DMS 273 (cell line): ENCODE measurements at regions not wholly inside any gene's neighbourhood (a gene's known extent, or its start where the extent isn't known, plus 50 kb on each side); places are given as distances from the start of the nearest gene placed in this dataset.
A peak's percentile ranks its signal among the peaks of the same experiment; 100 is the strongest.
"Not testable (repeated sequence)": the region's sequence is repeated elsewhere in the genome, so short reads cannot be mapped to it uniquely, and the experiment has no call there.

Experiments
- DNase-seq: peaks from one replicate; lab custom pipeline; 2025; ENCODE audit not compliant: unreplicated experiment; lab: John Stamatoyannopoulos, UW

DNA sequence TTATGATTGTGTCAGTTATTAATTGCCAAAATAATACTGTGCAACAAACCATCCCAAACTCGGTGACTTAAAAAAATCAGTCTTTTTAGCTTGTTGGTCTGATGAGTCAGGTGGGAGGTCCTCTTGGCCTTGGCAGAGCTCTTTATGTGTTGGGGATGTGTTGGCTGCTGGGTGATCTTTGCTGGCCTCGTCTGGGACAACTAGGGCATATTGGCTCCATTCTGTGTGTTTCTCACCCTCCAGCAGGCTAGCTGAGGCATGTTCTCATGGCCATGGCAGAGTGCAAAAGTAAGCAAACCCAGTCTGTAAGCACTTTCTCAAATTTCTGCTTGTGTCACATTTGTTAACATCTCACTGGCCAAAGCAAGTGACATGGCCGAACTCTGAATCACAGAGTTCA, 251.6 kb downstream of the RPLP1 start:
- DNase-seq, result no peak

DNA sequence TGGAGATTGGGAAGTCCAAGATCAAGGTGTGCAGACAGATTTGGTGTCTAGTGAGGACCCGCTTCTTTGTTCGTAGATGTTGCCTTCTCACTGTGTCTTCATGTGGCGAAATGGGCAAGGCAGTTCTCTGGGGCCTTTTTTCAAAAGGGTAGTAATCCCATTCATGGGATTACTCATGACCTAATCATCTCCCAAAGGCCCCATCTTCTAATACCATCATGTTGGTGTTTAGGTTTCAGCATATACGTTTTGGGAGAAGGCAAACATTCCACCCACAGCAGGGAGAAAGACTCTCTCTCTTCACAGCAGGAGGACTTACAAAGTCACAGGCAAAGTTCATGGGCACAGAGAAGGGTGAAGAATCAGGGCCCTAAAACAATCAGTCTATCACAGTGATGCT, 252.1 kb downstream of the RPLP1 start:
- DNase-seq, result no peak

DNA sequence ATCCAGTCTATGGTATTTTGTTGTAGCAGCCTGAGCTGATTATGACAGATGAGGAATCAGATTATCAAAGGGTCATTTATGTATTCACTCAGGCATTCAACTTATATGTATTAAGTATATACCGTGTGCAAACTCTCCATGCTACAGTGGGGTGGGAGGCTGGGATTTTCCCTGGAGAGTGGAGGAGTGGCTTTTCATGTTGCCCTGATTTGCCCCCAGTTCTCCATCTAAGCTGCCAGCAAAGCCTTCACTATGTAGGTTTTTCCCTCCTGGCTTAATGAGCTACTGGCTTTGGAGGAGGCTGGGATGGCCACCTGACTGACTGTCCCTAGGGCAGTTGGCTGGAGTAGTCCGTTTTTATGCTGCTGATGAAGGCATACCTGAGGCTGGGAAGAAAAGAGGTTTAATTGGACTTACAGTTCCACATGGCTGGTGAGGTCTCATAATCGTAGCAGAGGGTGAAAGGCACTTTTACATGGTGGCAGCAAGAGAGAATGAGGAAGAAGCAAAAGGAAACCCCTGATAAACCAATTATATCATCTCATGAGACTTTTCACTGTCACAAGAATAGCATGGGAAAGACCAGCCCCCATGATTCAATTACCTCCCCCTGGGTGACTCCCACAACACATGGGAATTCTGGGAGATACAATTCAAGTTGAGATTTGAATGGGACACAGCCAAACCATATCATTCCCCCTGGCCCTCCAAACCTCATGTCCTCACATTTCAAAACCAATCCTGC, 253.9 kb downstream of the RPLP1 start:
- no peak for DNase-seq

DNA sequence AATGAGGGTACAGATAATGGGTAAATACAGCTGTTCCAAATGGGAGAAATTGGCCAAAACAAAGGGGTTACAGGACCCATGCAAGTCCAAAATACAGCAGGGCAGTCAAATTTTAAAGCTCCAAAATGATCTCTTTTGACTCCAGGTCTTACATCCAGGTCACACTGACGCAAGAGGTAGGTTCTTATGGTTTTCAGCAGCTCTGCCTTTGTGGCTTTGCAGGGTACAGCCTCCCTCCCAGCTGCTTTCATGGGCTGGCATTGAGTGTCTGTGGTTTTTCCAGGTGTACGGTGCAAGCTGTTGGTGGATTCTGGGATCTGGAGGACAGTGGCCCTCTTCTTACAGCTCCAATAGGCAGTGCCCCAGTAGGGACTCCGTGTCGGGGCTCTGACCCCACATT, 254.6 kb downstream of the RPLP1 start:
- not testable (repeated sequence) for DNase-seq

DNA sequence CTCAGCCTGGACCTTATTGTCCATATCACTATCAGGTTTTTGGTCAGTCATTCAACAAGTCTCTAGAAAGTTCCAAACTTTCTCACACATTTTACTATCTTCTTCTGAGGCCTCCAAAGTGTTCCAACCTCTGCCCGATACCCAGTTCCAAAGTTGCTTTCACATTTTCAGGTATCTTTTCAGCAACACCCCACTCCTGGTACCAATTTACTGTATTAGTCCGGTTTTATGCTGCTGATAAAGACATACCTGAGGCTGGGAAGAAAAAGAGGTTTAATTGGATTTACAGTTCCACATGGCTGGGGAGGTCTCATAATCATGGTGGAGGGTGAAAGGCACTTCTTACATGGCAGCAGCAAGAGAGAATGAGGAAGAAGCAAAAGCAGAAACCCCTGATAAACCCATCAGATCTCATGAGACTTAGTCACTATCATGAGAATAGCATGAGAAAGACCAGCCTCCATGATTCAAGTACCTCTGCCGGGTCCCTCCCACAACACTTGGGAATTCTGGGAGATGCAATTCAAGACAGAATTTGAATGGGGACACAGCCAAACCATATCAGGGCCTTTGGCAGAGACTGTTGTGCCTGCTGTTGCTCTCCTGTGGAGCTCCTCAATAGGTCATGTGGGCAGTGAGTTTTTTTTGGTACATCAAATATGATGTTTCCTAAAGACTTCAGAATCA, 256.0 kb downstream of the RPLP1 start:
- DNase-seq, result not testable (repeated sequence)

DNA sequence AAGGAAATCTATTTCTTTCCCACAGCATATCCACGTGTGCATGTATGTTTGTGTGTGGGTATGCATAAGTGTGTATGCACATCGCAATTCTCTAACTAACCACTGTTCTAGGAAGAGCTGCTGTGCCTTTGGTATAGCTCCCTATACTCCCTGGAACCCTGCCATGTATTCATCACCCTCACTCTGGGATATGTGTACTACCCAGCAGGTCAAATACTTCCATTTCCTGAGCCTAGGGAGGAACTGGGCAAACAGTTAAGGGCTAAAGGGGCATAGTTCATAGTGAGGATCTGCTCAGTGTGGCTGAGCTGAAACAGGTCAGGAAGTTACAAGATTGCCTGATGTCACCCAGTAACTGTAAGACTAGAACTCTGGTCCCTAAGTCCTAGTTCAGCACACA, 260.4 kb downstream of the RPLP1 start:
- peak; percentile 7 for DNase-seq

DNA sequence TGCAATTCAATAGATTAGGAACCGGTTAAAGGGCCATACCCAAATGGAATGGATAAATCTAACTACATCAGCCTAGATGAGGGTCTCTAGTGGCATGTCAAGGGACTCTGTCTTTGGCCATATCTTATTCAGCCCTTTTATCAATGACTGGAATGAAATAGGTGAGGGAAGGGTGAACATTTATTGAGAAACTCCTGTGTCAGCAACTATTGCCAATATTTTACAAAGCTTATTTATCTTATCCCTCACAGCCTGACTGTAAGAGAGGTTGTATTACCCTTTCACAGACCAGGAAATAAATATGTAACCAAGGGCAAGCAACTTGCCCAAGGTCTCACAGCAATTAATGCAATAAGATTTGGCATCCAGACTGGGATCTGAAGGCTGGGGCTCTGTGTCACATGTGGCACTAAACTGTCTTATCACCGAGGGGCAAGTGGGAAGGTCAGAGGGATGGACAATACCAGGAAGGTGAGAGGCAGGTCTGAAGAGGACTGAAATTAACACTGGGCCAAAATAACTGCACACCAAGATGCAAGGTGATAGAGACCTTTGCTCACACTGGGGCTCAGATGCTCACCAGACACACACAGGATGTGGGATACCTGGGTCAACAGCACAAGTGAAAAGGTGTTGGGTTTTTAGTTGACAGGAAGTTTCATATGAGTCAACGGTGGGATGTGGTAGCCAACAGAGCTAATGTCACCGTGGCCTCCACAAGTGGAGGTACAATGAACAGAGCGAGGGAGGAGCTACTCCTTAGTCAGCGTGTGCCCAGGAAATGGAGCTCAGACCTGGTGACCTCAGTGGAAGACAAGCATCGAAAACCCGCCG, 261.3 kb downstream of the RPLP1 start:
- DNase-seq, result no peak

DNA sequence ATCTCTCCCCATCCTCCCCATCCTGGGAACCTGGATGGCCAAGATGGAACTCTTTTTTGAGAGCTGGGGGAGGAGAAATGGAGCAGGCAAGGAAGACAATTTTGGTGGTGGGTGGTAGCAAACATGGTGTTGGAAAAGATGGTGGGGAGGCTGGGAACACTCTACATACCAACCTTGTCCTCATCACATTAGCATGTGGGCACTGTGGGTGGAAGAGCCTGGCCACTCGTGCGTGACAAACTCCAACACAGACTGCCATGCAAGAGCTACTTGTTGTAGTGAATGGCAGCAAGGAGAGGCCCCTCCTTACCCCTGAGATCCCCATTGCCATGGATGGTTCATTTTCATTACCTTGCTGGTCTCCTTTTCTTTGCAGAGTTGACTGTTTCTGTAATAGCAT, 262.6 kb downstream of the RPLP1 start:
- no peak for DNase-seq

DNA sequence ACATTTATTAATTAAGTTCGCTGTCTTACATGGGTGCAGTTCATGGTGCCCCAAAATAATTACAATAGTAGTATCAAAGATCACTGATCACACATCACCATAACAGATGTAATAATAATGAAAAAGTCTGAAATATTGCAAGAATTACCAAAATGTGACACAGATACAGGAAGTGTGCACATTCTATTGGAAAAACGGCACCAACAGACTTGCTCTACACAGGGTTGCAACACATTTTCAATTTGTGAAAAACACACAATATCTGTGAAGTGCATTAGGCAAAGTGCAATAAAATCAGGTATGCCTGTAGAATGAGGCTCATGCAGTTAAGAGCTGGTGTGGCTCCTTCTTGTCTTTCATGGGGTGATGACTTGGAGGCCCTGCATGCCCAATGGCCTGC, 265.8 kb downstream of the RPLP1 start:
- DNase-seq, result no peak

DNA sequence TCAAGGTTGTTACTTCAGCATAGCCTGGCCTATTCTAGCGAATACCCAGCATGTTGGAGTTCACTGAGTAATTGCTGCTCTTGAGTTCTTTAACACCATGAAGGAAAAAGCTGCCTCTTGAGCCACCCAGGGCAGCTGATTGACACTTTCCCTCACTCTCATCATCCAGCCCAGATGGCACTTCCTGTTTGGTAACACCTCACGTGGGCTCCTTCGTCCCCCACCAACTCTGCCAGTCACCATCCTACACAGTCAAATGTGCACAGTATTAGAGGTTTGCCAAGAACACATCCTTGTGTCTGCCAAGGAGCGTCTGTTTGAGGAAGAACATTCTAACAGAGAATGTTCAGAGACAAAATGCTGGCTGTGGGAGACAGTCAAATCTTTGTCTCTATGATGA, 266.3 kb downstream of the RPLP1 start:
- peak; percentile 3 for DNase-seq

DNA sequence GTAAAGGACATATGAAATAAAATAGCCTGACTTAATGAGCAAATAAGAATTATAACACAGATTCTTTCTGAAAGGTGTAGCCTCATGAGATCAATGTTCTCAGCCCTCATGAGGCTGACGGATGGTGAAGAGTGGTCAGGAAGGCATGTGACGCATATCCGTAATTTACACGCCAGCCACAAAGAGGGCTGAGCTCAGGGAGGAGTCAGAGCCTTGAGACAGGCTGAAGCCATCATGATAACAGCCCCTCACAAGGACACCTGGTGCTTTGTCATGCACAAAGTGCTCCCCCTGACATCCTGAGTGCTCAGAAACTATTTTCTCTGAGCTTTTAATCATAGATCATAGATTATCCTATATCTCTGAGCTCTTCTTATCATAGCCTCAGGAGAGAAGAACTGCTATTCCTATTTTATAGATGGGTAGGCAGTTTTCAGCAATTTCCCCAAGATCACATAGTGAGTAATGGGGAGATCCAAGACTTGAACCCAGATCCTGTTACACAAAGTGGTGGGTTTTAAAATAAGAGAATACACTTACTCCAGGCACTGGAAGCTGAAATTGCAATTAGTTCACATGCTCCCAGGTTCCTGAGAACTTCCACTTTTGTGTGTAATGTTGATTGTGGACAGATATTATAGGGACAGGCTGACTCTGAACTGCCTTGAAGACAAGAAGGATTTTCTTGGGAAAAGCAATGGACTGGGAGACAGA, 267.1 kb downstream of the RPLP1 start:
- no peak for DNase-seq

DNA sequence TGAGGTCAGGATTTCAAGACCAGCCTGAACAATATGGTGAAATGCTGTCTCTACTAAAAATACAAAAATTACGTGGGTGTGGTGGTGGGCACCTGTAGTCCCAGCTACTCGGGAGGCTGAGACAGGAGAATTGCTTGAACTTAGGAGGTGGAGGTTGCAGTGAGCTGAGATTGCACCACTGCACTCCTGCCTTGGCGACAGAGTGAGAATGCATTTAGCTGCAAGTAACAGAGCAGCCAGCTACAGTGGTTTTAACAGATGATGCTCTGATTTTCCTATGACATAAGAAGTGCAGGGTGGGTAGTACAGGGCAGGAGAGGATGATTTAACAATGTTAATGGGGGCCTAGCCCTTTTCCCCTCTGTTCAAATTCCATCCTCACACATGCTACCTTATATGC, 267.9 kb downstream of the RPLP1 start:
- DNase-seq, result no peak

DNA sequence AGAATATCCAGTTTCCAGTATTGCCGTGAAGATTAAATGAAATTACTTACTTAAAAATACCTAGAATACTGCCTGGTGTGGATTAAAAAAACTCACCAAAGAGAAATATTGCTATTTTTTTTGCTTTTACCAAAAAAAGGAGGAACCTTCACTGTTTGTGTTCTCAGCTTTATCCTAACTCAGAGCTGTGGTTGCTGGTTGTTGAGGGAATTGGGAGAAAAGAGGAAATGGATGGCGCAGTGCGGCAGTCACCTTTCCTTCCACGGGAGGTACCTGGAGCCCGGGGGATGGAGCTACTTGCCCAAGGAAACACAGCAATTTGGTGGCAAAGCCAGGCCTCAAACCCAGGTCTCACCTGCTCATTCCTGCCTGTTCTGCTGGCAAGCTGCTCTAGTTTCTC, 270.3 kb downstream of the RPLP1 start:
- DNase-seq, result no peak

DNA sequence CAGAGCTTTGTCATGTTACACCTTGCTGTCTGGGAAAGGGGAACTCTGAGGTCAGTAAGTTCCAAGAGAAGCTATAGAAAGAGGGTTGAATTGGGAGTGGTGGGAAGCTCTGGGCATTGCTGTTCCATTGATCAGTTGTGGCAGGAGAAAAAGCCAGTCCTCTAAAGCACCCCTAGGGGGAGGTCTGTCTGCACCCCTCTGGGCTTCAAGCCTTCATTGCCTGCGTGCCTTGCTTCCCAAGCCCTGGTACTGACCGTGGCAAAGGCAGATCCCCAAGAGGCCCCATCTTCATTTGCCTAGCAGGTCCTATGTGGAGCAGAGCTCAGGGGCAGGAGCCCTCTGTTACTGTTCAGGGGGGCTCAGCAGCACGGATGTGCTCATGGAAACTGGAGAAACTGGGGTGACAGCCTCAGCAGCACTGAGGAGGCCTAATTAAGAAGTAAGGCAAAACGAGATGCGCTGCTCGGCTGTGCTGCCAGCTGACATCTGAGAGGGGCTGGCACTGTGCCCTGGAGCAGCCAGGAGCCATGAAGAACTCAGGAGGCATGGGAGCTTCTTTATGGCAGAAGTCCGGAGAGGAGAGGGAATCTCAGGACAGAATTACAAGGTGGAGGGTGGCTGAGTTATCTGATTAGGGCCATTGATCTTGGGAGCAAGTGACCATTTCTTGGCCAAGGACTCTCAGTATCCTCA, 270.9 kb downstream of the RPLP1 start:
- peak; percentile 81 for DNase-seq

DNA sequence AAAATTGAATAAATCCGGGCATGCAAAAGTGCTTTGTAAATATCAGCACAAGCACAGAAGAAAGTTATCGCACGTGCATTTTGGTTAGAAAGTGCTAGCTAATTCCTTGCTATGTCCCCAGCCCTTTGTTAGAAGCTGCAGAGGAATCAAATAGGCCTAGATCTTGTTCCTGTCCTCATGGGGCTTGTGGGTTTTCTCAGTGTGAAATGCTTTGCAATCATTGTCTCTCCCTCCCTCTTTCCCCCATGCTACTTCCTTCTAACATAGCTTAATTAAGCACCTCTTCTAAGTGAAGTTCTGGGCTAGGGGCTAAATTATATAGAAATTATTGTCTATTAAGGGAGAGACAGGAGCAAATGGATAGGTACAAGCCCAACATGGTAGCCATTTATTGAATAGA, 271.7 kb downstream of the RPLP1 start:
- DNase-seq, result no peak

DNA sequence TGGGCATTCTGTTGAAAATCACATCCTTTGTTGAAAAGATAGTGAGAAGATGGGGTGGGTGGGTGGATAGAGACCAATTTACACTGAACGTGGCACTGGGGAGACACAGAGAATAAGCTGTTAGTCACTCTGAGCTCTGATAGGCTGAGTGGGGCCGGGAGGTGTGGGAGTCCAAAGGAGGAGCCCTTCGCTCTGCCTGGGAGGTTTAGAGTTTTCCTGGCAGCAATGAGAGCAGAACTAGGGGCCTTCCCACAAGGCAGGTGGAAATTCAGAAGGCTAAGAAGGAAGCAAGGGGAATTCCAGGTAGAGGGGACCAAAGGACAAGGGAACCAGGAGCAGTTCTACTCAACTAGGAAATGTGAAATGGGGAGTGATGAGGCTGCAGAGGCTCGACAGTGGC, 272.7 kb downstream of the RPLP1 start:
- no peak for DNase-seq

DNA sequence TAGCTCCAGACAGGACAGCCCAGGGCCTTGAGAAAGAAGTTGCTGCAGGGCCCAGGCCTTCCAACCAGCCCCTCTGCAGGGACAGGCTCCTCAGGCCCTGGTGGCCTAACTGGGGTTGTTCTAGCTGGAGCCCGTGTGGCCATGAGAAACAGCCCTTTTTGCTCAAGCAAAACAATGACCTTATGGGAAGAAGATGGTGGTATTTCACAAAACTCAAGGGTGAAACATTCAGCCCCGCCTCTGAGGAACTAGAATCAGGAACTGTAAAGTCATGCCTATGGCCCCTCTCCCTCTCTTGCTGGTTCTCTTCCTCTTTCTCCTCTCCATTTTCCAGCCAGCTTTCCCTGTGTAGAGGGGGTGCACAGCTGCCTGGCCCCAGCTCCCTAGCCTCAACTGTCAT, 273.3 kb downstream of the RPLP1 start:
- no peak for DNase-seq

DNA sequence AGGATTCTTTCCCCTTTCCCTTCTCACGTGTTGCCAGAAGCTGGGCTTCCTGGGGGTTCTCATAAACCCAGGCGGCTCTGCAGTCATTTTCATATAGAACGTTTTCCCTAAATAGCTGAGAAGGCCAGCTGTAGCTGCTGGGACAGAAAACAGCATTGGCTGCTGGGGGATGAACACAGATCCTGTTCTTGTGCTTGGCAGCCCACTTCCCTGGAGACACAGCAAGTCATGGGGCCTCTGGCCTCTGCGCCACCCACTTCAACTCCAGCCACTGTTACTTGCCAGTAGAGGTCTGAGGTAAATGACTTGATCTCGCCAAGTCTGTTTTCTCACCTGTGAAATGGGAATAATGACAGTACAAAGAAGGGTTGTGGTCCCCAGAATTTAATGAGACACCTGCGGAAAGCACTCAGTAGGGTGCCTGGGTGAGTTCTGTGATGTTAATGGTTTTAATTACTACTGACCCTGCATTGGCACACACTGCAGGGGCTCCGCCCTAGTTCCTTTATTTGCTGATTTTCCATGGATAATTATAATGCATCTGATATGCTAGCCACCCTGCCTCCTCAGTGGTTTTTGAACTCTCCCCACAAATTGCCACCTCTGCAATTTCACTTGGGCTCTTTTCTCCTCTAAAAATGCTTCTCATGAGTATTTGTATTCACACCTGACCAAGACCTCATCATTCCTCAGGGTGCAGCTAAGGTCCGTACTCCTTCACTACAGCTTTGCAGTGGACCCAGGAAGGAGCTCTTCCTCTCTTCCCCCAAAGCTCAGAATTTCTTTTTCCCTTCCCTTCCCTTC, 274.7 kb downstream of the RPLP1 start:
- no peak for DNase-seq

DNA sequence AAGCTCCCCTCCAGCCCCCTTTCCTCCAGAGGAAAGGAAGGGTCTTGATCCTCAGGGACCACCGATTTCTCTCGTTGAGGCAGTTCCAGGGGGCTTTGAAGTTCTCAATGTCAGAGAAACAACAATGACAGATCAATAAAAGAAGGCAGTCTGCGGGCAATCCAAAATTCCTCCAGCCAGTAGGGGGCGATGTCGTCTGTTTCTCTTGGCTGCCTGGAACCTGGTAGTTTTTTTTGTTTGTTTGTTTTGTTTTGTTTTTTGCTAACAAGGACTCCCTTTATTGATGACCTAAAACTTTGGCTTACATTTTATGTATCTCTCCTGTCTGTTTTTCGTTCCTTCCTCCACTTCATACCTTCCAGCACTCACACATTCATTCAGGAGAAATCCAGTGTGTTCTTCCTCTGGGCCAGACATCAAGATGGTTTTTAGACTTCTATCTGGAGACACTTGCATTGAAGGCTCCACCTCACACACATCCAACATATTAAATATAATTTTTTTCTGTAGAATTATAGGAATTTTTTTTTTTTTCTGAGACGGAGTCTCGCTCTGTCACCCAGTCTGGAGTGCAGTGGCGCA, 276.6 kb downstream of the RPLP1 start:
- DNase-seq, result peak; percentile 33
